Activated B cell treated with CpG ODN at 0.5 μM for 24 hours (primary cell): ENCODE measurements at regions not wholly inside any gene's neighbourhood (a gene's known extent, or its start where the extent isn't known, plus 50 kb on each side); places are given as distances from the start of the nearest gene placed in this dataset.

ENCODE experiments used
- ATAC-seq: fragments of 200-7000 bp; cut with Tn5 transposase; one replicate; pipeline ENCODE4 v1.10.0; 2021; ENCODE audit warnings: low read depth, mild to moderate bottlenecking, moderate library complexity
- CTCF ChIA-PET: fragments of 350-600 bp; sonication (Branson Sonifier 250); formaldehyde crosslinking; loops from one replicate; lab custom pipeline; 2021; ENCODE audit warnings: antibody characterized with exemption; lab: Charles Lee
- POLR2A ChIA-PET: fragments of 350-600 bp; sonication (Branson Sonifier 250); formaldehyde crosslinking; loops from one replicate; lab custom pipeline; 2021; ENCODE audit warnings: antibody characterized with exemption; lab: Charles Lee
- DNase-seq: peaks from one replicate; pipeline ENCODE4 v3.0.0; 2022
- H3K27ac Mint-ChIP-seq: one replicate; pipeline ENCODE4 v1.8.0; 2020; ENCODE audit warnings: mixed read lengths
- H3K27me3 Mint-ChIP-seq: one replicate; pipeline ENCODE4 v1.8.0; 2021; ENCODE audit warnings: mixed read lengths
- H3K36me3 Mint-ChIP-seq: one replicate; pipeline ENCODE4 v1.8.0; 2021; ENCODE audit warnings: low read depth, mixed read lengths
- H3K4me1 Mint-ChIP-seq: one replicate; pipeline ENCODE4 v1.8.0; 2021; ENCODE audit warnings: mixed read lengths
- H3K4me3 Mint-ChIP-seq: one replicate; pipeline ENCODE4 v1.8.0; 2020; ENCODE audit warnings: mild to moderate bottlenecking, mixed read lengths
- H3K9me3 Mint-ChIP-seq: one replicate; pipeline ENCODE4 v1.8.0; 2020; ENCODE audit warnings: mixed read lengths
- CTCF ChIP-seq: fragments of 200-600 bp; IDR thresholded peaks from one replicate; pipeline ENCODE4 v1.8.0; 2022; ENCODE audit warnings: antibody characterized with exemption, mild to moderate bottlenecking
- intact Hi-C: fragments of 100-400 bp; cut with micrococcal nuclease; formaldehyde crosslinking; loops from one replicate; pipeline ENCODE4 v1.15.1; 2024

- ChIA-PET POLR2A (no interaction called here), CTCF (no interaction called here)
- TF ChIP-seq CTCF = no peak
- peaks cover 17% of the 10 kb centered on the region for H3K27me3 Mint-ChIP-seq
- no peaks in the 10 kb centered on the region for H3K4me1 Mint-ChIP-seq
- no peaks in the 10 kb centered on the region for H3K36me3 Mint-ChIP-seq
- DNase-seq (no peak), ATAC-seq (no peak)
- no peaks in the 10 kb centered on the region for H3K9me3 Mint-ChIP-seq
- no peak overlapping the region for H3K4me3 Mint-ChIP-seq
- no peak overlapping the region for H3K27ac Mint-ChIP-seq
- intact Hi-C loops = no loop called here
Measured at GRCh38 chr6:16939839-16940238, 162.0 kb upstream of the STMND1 start.

- Mint-ChIP-seq H3K4me3 (no peak overlapping the region), H3K27ac (no peak overlapping the region), H3K4me1 (no peaks in the 10 kb centered on the region), H3K36me3 (no peaks in the 10 kb centered on the region), H3K9me3 (no peaks in the 10 kb centered on the region), H3K27me3 (peaks cover 17% of the 10 kb centered on the region)
- ChIA-PET CTCF (no interaction called here), POLR2A (no interaction called here)
- intact Hi-C loops = no loop called here
- TF ChIP-seq CTCF = no peak
- DNase-seq (no peak), ATAC-seq (no peak)
Measured at GRCh38 chr6:16939351-16939750, 162.5 kb upstream of the STMND1 start.

GRCh38 chr6:16936893-16937292 lies 165.0 kb upstream of the STMND1 start:
- no peak for DNase-seq
- Mint-ChIP-seq H3K27me3 (peaks cover 20% of the 10 kb centered on the region), H3K27ac (no peak overlapping the region), H3K4me3 (no peak overlapping the region), H3K36me3 (no peaks in the 10 kb centered on the region), H3K4me1 (no peaks in the 10 kb centered on the region), H3K9me3 (no peaks in the 10 kb centered on the region)
- intact Hi-C loops = no loop called here
- POLR2A ChIA-PET = no interaction called here
- no peak for ATAC-seq
- TF ChIP-seq CTCF = no peak
- CTCF ChIA-PET = no interaction called here

GRCh38 chr6:16933961-16934360 lies 167.9 kb upstream of the STMND1 start:
- intact Hi-C loops = no loop called here
- POLR2A ChIA-PET = no interaction called here
- H3K27ac Mint-ChIP-seq = no peak overlapping the region
- TF ChIP-seq CTCF = no peak
- no peak for ATAC-seq
- H3K4me3 Mint-ChIP-seq = no peak overlapping the region
- peaks cover 14% of the 10 kb centered on the region for H3K27me3 Mint-ChIP-seq
- H3K36me3 Mint-ChIP-seq = no peaks in the 10 kb centered on the region
- H3K4me1 Mint-ChIP-seq = no peaks in the 10 kb centered on the region
- DNase-seq = no peak
- H3K9me3 Mint-ChIP-seq = no peaks in the 10 kb centered on the region
- CTCF ChIA-PET = no interaction called here

GRCh38 chr6:16933532-16933931 lies 168.3 kb upstream of the STMND1 start:
- Mint-ChIP-seq H3K36me3 (no peaks in the 10 kb centered on the region), H3K4me3 (no peak overlapping the region), H3K4me1 (no peaks in the 10 kb centered on the region), H3K9me3 (no peaks in the 10 kb centered on the region), H3K27me3 (peaks cover 14% of the 10 kb centered on the region), H3K27ac (no peak overlapping the region)
- ATAC-seq = no peak
- ChIA-PET CTCF (no interaction called here), POLR2A (interaction anchor here (0.7 kb wide), 1 partner anchor 803 kb away, joined by 6 read pairs; no protein-coding TSS in a partner anchor)
- DNase-seq = no peak
- TF ChIP-seq CTCF = no peak
- intact Hi-C loops = no loop called here
